BJ (cell line): ENCODE measurements at regions not wholly inside any gene's neighbourhood (a gene's known extent, or its start where the extent isn't known, plus 50 kb on each side); places are given as distances from the start of the nearest gene placed in this dataset.

Experiments used
- CTCF ChIA-PET: fragments of 350-600 bp; formaldehyde crosslinking; extraction: SDS; loops from one replicate; lab custom pipeline; 2021; ENCODE audit warnings: antibody characterized with exemption, inconsistent platforms; lab: Yijun Ruan, JAX
- POLR2A ChIA-PET: fragments of 300-600 bp; sonication (Branson Sonifier 250); formaldehyde crosslinking; extraction: SDS; loops from one replicate; lab custom pipeline; 2021; ENCODE audit warnings: antibody characterized with exemption; lab: Charles Lee
- DNase-seq: peaks from one replicate; pipeline ENCODE4 v3.0.0-alpha.2; 2011; ENCODE audit warnings: low read depth
- H3K27me3 ChIP-seq: 2 replicates; pipeline ENCODE4 v1.6.0; 2011; ENCODE audit warnings: low read length; ENCODE audit not compliant: control insufficient read depth, insufficient read depth
- H3K36me3 ChIP-seq: 2 replicates; pipeline ENCODE4 v1.5.1; 2011; ENCODE audit warnings: low read length; ENCODE audit not compliant: control insufficient read depth, insufficient read depth
- H3K4me3 ChIP-seq: 2 replicates; pipeline ENCODE4 v1.5.1; 2011; ENCODE audit warnings: low read depth, mild to moderate bottlenecking, control low read depth, low read length
- CTCF ChIP-seq: IDR thresholded peaks from 2 replicates; pipeline ENCODE4 v1.5.1; 2011; ENCODE audit warnings: low read depth, mild to moderate bottlenecking, control low read depth, inconsistent platforms, low read length, moderate library complexity; ENCODE audit not compliant: insufficient read depth

GRCh38 chr2:82485701-82486100 is 1973.4 kb downstream of the SUCLG1 start:
- ChIA-PET POLR2A (no interaction called here), CTCF (no interaction called here)
- Histone ChIP-seq H3K36me3 (no peaks in the 10 kb centered on the region), H3K4me3 (no peak overlapping the region), H3K27me3 (no peaks in the 10 kb centered on the region)
- no peak for TF ChIP-seq CTCF
- no peak for DNase-seq

GRCh38 chr2:82481207-82481606 is 1977.9 kb downstream of the SUCLG1 start:
- ChIA-PET POLR2A (no interaction called here), CTCF (no interaction called here)
- TF ChIP-seq CTCF, result no peak
- Histone ChIP-seq H3K36me3 (no peaks in the 10 kb centered on the region), H3K27me3 (no peaks in the 10 kb centered on the region), H3K4me3 (no peak overlapping the region)
- no peak for DNase-seq

- DNase-seq, result no peak
- ChIA-PET CTCF (no interaction called here), POLR2A (no interaction called here)
- H3K27me3 ChIP-seq, result no peaks in the 10 kb centered on the region
- no peak for TF ChIP-seq CTCF
- no peak overlapping the region for H3K4me3 ChIP-seq
- no peaks in the 10 kb centered on the region for H3K36me3 ChIP-seq
Observed at GRCh38 chr2:82478641-82479040, 1980.4 kb downstream of the SUCLG1 start.

GRCh38 chr2:82476094-82476493 is 1983.0 kb downstream of the SUCLG1 start:
- no peak overlapping the region for H3K4me3 ChIP-seq

GRCh38 chr2:82428251-82428650 is 2030.8 kb downstream of the SUCLG1 start:
- Histone ChIP-seq H3K36me3 (no peaks in the 10 kb centered on the region), H3K27me3 (no peaks in the 10 kb centered on the region), H3K4me3 (no peak overlapping the region)
- DNase-seq, result no peak
- no peak for TF ChIP-seq CTCF
- ChIA-PET CTCF (no interaction called here), POLR2A (no interaction called here)

More at GRCh38 chr2:82476094-82476493, 1983.0 kb downstream of the SUCLG1 start:
- no peak for TF ChIP-seq CTCF
- ChIA-PET CTCF (no interaction called here), POLR2A (no interaction called here)
- Histone ChIP-seq H3K36me3 (no peaks in the 10 kb centered on the region), H3K27me3 (no peaks in the 10 kb centered on the region)
- DNase-seq, result no peak
